ENCODE measurements at regions not wholly inside any gene's neighbourhood (a gene's known extent, or its start where the extent isn't known, plus 50 kb on each side); places are given as distances from the start of the nearest gene placed in this dataset.

DNA sequence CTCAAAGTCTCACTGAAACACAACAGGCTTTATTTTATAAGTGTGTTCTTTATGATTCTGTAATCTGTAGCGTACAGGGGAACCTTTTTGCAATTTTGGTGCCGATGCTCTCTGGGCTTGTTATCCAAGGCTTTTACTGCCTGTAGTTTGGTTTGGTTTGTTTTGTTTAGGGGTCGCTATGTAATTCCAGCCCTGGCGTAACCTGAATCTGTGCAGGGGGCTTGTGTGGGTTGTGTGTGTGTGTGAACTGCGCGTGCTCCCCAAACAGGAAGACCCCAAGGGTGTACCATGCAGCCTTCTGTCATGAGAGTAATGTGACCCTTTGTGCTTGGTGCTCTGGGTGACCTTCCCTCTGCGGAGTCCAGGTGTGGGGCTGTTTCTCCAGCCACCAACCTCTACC is 92.1 kb upstream of the CLDN14 start:
- DNase-seq (ENCODE audit: unreplicated experiment), result no peak
- Mint-ChIP-seq H3K4me1 (ENCODE audit: insufficient read depth, unreplicated experiment) (no peaks in the 10 kb centered on the region), H3K9me3 (ENCODE audit: unreplicated experiment) (no peaks in the 10 kb centered on the region), H3K36me3 (ENCODE audit: insufficient read depth, unreplicated experiment) (no peaks in the 10 kb centered on the region), H3K27me3 (ENCODE audit: insufficient read depth, unreplicated experiment) (peaks cover 69% of the 10 kb centered on the region), H3K4me3 (ENCODE audit: unreplicated experiment) (no peak overlapping the region), H3K27ac (ENCODE audit: low read depth, unreplicated experiment) (no peak overlapping the region)
- no TSS peak for BruUV-seq (replicated peaks)
- intact Hi-C loops (cut with micrococcal nuclease), result no loop called here
- POLR2A ChIA-PET, result no interaction called here
- TF ChIP-seq, protein P1, sequence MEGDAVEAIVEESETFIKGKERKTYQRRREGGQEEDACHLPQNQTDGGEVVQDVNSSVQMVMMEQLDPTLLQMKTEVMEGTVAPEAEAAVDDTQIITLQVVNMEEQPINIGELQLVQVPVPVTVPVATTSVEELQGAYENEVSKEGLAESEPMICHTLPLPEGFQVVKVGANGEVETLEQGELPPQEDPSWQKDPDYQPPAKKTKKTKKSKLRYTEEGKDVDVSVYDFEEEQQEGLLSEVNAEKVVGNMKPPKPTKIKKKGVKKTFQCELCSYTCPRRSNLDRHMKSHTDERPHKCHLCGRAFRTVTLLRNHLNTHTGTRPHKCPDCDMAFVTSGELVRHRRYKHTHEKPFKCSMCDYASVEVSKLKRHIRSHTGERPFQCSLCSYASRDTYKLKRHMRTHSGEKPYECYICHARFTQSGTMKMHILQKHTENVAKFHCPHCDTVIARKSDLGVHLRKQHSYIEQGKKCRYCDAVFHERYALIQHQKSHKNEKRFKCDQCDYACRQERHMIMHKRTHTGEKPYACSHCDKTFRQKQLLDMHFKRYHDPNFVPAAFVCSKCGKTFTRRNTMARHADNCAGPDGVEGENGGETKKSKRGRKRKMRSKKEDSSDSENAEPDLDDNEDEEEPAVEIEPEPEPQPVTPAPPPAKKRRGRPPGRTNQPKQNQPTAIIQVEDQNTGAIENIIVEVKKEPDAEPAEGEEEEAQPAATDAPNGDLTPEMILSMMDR (IDR thresholded peaks at IDR 0.05; ENCODE audit: unreplicated experiment), result no peak
- CTCF ChIA-PET, result no interaction called here

DNA sequence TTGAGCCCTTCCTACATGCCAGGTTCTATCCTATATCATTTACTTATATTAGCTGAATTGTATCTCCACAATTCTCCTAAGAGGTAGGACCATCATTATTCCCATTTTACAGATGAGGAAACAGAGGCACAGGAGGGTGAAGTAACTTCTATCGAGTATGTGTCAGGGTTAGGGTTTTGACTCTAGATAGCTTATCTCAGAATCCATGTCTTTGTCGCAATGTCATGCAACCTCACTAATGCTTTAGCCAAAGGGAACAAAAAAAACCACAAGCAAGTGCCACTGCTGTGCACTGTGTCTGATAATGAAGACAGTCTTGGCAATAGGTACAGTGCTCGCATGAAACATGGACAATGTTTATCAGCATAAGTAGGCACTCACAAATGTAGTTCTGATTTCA is 95.4 kb upstream of the CLDN14 start:
- H3K4me3 Mint-ChIP-seq (ENCODE audit: unreplicated experiment), result no peak overlapping the region
- TF ChIP-seq, protein P1 (IDR thresholded peaks at IDR 0.05; ENCODE audit: unreplicated experiment), result no peak
- no peaks in the 10 kb centered on the region for H3K9me3 Mint-ChIP-seq (ENCODE audit: unreplicated experiment)
- no TSS peak for BruUV-seq (replicated peaks)
- no peak for DNase-seq (ENCODE audit: unreplicated experiment)
- H3K4me1 Mint-ChIP-seq (ENCODE audit: insufficient read depth, unreplicated experiment), result no peaks in the 10 kb centered on the region
- POLR2A ChIA-PET, result no interaction called here
- intact Hi-C loops (cut with micrococcal nuclease), result no loop called here
- H3K27ac Mint-ChIP-seq (ENCODE audit: low read depth, unreplicated experiment), result no peak overlapping the region
- no peaks in the 10 kb centered on the region for H3K36me3 Mint-ChIP-seq (ENCODE audit: insufficient read depth, unreplicated experiment)
- H3K27me3 Mint-ChIP-seq (ENCODE audit: insufficient read depth, unreplicated experiment), result peaks cover 51% of the 10 kb centered on the region
- CTCF ChIA-PET, result interaction anchor here (0.6 to 1.8 kb wide), 2 partner anchors 56 to 88 kb away, joined by 4 to 8 read pairs; no protein-coding TSS in a partner anchor

DNA sequence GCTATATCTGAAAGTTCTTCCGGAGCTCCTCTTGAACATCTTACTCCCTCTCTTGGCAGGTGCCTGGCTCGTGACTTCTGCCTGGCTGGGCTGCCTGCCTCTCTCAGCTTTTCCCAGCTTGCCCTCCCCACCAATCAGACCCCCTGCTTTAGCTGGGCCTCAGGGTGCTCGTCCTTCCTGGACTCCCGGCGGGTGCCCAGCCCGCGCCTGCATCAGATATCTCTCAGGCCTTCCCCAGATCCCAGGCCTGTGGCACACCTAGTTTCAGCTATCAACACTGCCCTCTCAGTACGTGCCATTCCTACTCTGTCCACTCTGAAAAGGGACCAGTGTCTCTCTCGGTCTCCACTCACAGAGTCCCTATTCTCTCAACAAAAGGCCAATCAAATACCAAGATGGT is 96.5 kb upstream of the CLDN14 start:
- no peak for DNase-seq (ENCODE audit: unreplicated experiment)
- no peaks in the 10 kb centered on the region for H3K4me1 Mint-ChIP-seq (ENCODE audit: insufficient read depth, unreplicated experiment)
- peaks cover 51% of the 10 kb centered on the region for H3K27me3 Mint-ChIP-seq (ENCODE audit: insufficient read depth, unreplicated experiment)
- CTCF ChIA-PET, result interaction anchor here (1.8 kb wide), 1 partner anchor 54 kb away, joined by 8 read pairs; no protein-coding TSS in a partner anchor
- no peaks in the 10 kb centered on the region for H3K9me3 Mint-ChIP-seq (ENCODE audit: unreplicated experiment)
- H3K27ac Mint-ChIP-seq (ENCODE audit: low read depth, unreplicated experiment), result no peak overlapping the region
- no TSS peak for BruUV-seq (replicated peaks)
- intact Hi-C loops (cut with micrococcal nuclease), result no loop called here
- TF ChIP-seq, protein P1 (IDR thresholded peaks at IDR 0.05; ENCODE audit: unreplicated experiment), result no peak
- no peaks in the 10 kb centered on the region for H3K36me3 Mint-ChIP-seq (ENCODE audit: insufficient read depth, unreplicated experiment)
- no peak overlapping the region for H3K4me3 Mint-ChIP-seq (ENCODE audit: unreplicated experiment)
- POLR2A ChIA-PET, result interaction anchor here (0.9 kb wide), 1 partner anchor 147 kb away, joined by 3 read pairs; no protein-coding TSS in a partner anchor

GRCh38 chr21:36579898-36580297 is 100.0 kb upstream of the CLDN14 start:
- Mint-ChIP-seq H3K9me3 (ENCODE audit: unreplicated experiment) (peaks cover 2% of the 10 kb centered on the region), H3K27ac (ENCODE audit: low read depth, unreplicated experiment) (no peak overlapping the region), H3K4me3 (ENCODE audit: unreplicated experiment) (no peak overlapping the region), H3K4me1 (ENCODE audit: insufficient read depth, unreplicated experiment) (no peaks in the 10 kb centered on the region), H3K36me3 (ENCODE audit: insufficient read depth, unreplicated experiment) (no peaks in the 10 kb centered on the region), H3K27me3 (ENCODE audit: insufficient read depth, unreplicated experiment) (peaks cover 48% of the 10 kb centered on the region)
- DNase-seq (ENCODE audit: unreplicated experiment), result no peak
- ChIA-PET POLR2A (no interaction called here), CTCF (interaction anchor here (0.6 kb wide), 1 partner anchor 9 kb away, joined by 4 read pairs; no protein-coding TSS in a partner anchor)
- TF ChIP-seq, protein P1 (IDR thresholded peaks at IDR 0.05; ENCODE audit: unreplicated experiment), result no peak
- BruUV-seq (replicated peaks), result no TSS peak
- intact Hi-C loops (cut with micrococcal nuclease), result no loop called here

Measured in MCF 10A (cell line).